ENCODE measurements at regions not wholly inside any gene's neighbourhood (a gene's known extent, or its start where the extent isn't known, plus 50 kb on each side); places are given as distances from the start of the nearest gene placed in this dataset.

GRCh38 chr3:162970292-162970691 lies 1473.7 kb downstream of the OTOL1 start (continued):
- TF ChIP-seq ZBTB5 (IDR thresholded peaks at IDR 0.05) (no peak), SETDB1 (IDR thresholded peaks at IDR 0.05; ENCODE audit: low read length) (no peak), MAZ (CRISPR knock-in tag; conservative IDR thresholded peaks at IDR 0.05 in 1 of 2, IDR thresholded peaks at IDR 0.05 in 1 of 2) (no peak), ZBTB1 (CRISPR knock-in tag; IDR thresholded peaks at IDR 0.05; ENCODE audit: borderline replicate concordance, low read depth) (no peak), ZBED1 (IDR thresholded peaks at IDR 0.05) (no peak), ETV5 (CRISPR knock-in tag; IDR thresholded peaks at IDR 0.05; ENCODE audit: low read depth) (no peak), CEBPZ (IDR thresholded peaks at IDR 0.05; ENCODE audit: borderline replicate concordance, low read depth, low read length) (no peak), ZNF384 (IDR thresholded peaks at IDR 0.05; ENCODE audit: low read depth, low read length) (no peak)
